Thyroid gland (tissue), 4 donors: ENCODE measurements at regions not wholly inside any gene's neighbourhood (a gene's known extent, or its start where the extent isn't known, plus 50 kb on each side); places are given as distances from the start of the nearest gene placed in this dataset.

Experiments used
- CTCF ChIP-seq, 6 experiments: fragments of 200-600 bp in 3 of 6; fragments of 450-650 bp in 3 of 6; sonication (generic) in 3 of 6; IDR thresholded peaks; one replicate each; pipeline ENCODE4 v1.5.1; 2016 to 2019; ENCODE audit warnings: antibody characterized with exemption in 6 of 6, mild to moderate bottlenecking in 2 of 6, inconsistent platforms in 1 of 6, moderate library complexity in 1 of 6
- POLR2A ChIP-seq, 2 donors: fragments of 450-650 bp; IDR thresholded peaks; one replicate each; pipeline ENCODE4 v1.6.1; 2017; ENCODE audit warnings: antibody characterized with exemption in 2 of 2, mild to moderate bottlenecking in 2 of 2, moderate library complexity in 1 of 2

- TF ChIP-seq CTCF (IDR thresholded peaks at IDR 0.05) = no peak
- no peak for TF ChIP-seq POLR2A (IDR thresholded peaks at IDR 0.05)
These were observed 101.8 kb upstream of the NPY2R start for GRCh38 chr4:155106629-155107028.
